WTC11 (cell line): ENCODE measurements at regions not wholly inside any gene's neighbourhood (a gene's known extent, or its start where the extent isn't known, plus 50 kb on each side); places are given as distances from the start of the nearest gene placed in this dataset.

Experiments
- ATAC-seq: fragments of 200-7000 bp; cut with Tn5 transposase; 2 replicates; pipeline ENCODE4 v1.10.0; 2021; ENCODE audit warnings: mild to moderate bottlenecking, moderate library complexity
- CTCF ChIA-PET: fragments of 300-600 bp; sonication (Branson Sonifier 250); formaldehyde crosslinking; loops from one replicate; lab custom pipeline; 2021; ENCODE audit warnings: antibody characterized with exemption; lab: Charles Lee
- POLR2A ChIA-PET: fragments of 350-600 bp; sonication (Branson Sonifier 250); formaldehyde crosslinking; loops from one replicate; lab custom pipeline; 2021; ENCODE audit warnings: antibody characterized with exemption; lab: Charles Lee
- DNase-seq: peaks from one replicate; pipeline ENCODE4 v3.0.0; 2021; ENCODE audit warnings: low spot score
- H3K27ac Mint-ChIP-seq: 2 replicates; pipeline ENCODE4 v1.8.0; 2021; ENCODE audit warnings: mixed read lengths
- H3K27me3 Mint-ChIP-seq: 2 replicates; pipeline ENCODE4 v1.8.0; 2021; ENCODE audit warnings: low read depth, mild to moderate bottlenecking, moderate library complexity, mixed read lengths
- H3K36me3 Mint-ChIP-seq: 2 replicates; pipeline ENCODE4 v1.8.0; 2021; ENCODE audit warnings: mixed read lengths
- H3K4me1 Mint-ChIP-seq: 2 replicates; pipeline ENCODE4 v1.8.0; 2022; ENCODE audit warnings: mixed read lengths
- H3K4me3 Mint-ChIP-seq: 2 replicates; pipeline ENCODE4 v1.8.0; 2021; ENCODE audit warnings: mild to moderate bottlenecking, moderate library complexity, mixed read lengths
- H3K9me3 Mint-ChIP-seq: 2 replicates; pipeline ENCODE4 v1.8.0; 2021; ENCODE audit warnings: mixed read lengths
- ATF2 ChIP-seq: sonication (generic); formaldehyde crosslinking; IDR thresholded peaks from 2 replicates; pipeline ENCODE4 v1.8.1; 2022; ENCODE audit warnings: low read depth, missing genetic modification reagents, borderline replicate concordance
- CREM ChIP-seq: sonication (generic); formaldehyde crosslinking; IDR thresholded peaks from 2 replicates; pipeline ENCODE4 v1.8.1; 2022; ENCODE audit warnings: mild to moderate bottlenecking, missing genetic modification reagents, moderate library complexity
- EMX1 ChIP-seq: fragments of 250-450 bp; sonication (Bioruptor Pico); IDR thresholded peaks from 2 replicates; pipeline ENCODE4 v1.8.0; 2021; ENCODE audit warnings: mild to moderate bottlenecking
- ESRRA ChIP-seq: sonication (generic); formaldehyde crosslinking; IDR thresholded peaks from 2 replicates; pipeline ENCODE4 v1.8.1; 2022; ENCODE audit warnings: mild to moderate bottlenecking, missing genetic modification reagents, borderline replicate concordance
- ETV6 ChIP-seq: sonication (generic); formaldehyde crosslinking; IDR thresholded peaks from 2 replicates; pipeline ENCODE4 v1.8.1; 2022; ENCODE audit warnings: mild to moderate bottlenecking, missing genetic modification reagents
- FOXJ3 ChIP-seq: sonication (generic); formaldehyde crosslinking; IDR thresholded peaks from 2 replicates; pipeline ENCODE4 v1.9.0; 2021; ENCODE audit warnings: missing genetic modification reagents, mild to moderate bottlenecking, borderline replicate concordance
- HMGA2 ChIP-seq: fragments of 250-450 bp; sonication (Bioruptor Pico); IDR thresholded peaks from 2 replicates; pipeline ENCODE4 v1.4.0; 2021; ENCODE audit warnings: mild to moderate bottlenecking, moderate library complexity
- MYBL2 ChIP-seq: sonication (generic); formaldehyde crosslinking; IDR thresholded peaks from 2 replicates; pipeline ENCODE4 v1.8.1; 2023; ENCODE audit warnings: mild to moderate bottlenecking, moderate library complexity, missing genetic modification reagents
- NFE2L1 ChIP-seq: sonication (generic); formaldehyde crosslinking; IDR thresholded peaks from 2 replicates; pipeline ENCODE4 v1.8.1; 2023; ENCODE audit warnings: missing genetic modification reagents
- PRRX2 ChIP-seq: fragments of 250-450 bp; sonication (Bioruptor Pico); IDR thresholded peaks from 2 replicates; pipeline ENCODE4 v1.8.0; 2021; ENCODE audit warnings: mild to moderate bottlenecking
- TCF7 ChIP-seq: sonication (generic); formaldehyde crosslinking; IDR thresholded peaks from 2 replicates; pipeline ENCODE4 v1.8.0; 2022; ENCODE audit warnings: mild to moderate bottlenecking, low read depth, missing genetic modification reagents, moderate library complexity
- TP53 ChIP-seq: sonication (generic); formaldehyde crosslinking; IDR thresholded peaks from 2 replicates; pipeline ENCODE4 v1.8.1; 2023; ENCODE audit warnings: mild to moderate bottlenecking, missing genetic modification reagents
- ZNF138 ChIP-seq: sonication (generic); formaldehyde crosslinking; conservative IDR thresholded peaks from 2 replicates; pipeline ENCODE4 v1.8.1; 2022; ENCODE audit warnings: mild to moderate bottlenecking, moderate library complexity, missing genetic modification reagents
- ZNF232 ChIP-seq: sonication (generic); formaldehyde crosslinking; IDR thresholded peaks from 2 replicates; pipeline ENCODE4 v1.8.0; 2022; ENCODE audit warnings: mild to moderate bottlenecking, missing genetic modification reagents
- TF ChIP-seq, protein P1 (sequence below): fragments of 250-450 bp; sonication (Bioruptor Pico); IDR thresholded peaks from 2 replicates; pipeline ENCODE4 v1.9.0; 2021; ENCODE audit warnings: mild to moderate bottlenecking
- TF ChIP-seq, protein P2 (sequence below): fragments of 200-600 bp; IDR thresholded peaks from 2 replicates; pipeline ENCODE4 v1.8.0; 2022; ENCODE audit warnings: antibody characterized with exemption
- TF ChIP-seq, protein P3 (sequence below): sonication (generic); formaldehyde crosslinking; IDR thresholded peaks from 2 replicates; pipeline ENCODE4 v1.8.0; 2023; ENCODE audit warnings: missing genetic modification reagents, mild to moderate bottlenecking, borderline replicate concordance
- TF ChIP-seq, protein P4 (sequence below): sonication (generic); formaldehyde crosslinking; IDR thresholded peaks from 2 replicates; pipeline ENCODE4 v1.8.0; 2022; ENCODE audit warnings: missing genetic modification reagents
- TF ChIP-seq, protein P5 (sequence below): sonication (generic); formaldehyde crosslinking; IDR thresholded peaks from 2 replicates; pipeline ENCODE4 v1.8.0; 2022; ENCODE audit warnings: mild to moderate bottlenecking, missing genetic modification reagents

GRCh38 chr16:86243571-86244154 lies 266.7 kb upstream of the FOXF1 start (continued):
- TF ChIP-seq HMGA2 (CRISPR knock-in tag) (no peak), MYBL2 (no peak)

GRCh38 chr16:86244158-86244557 lies 266.2 kb upstream of the FOXF1 start:
- DNase-seq (no peak), ATAC-seq (no peak)
- ChIA-PET POLR2A (interaction anchor here (0.7 kb wide), 1 partner anchor 109 kb away, joined by 3 read pairs; no protein-coding TSS in a partner anchor), CTCF (interaction anchor here (0.6 to 3.0 kb wide), 3 partner anchors 8 to 289 kb away, joined by 3 to 33 read pairs (median 5); no protein-coding TSS in a partner anchor)
- TF ChIP-seq ZNF138 (CRISPR knock-in tag): no peak
- TF ChIP-seq FOXJ3 (CRISPR knock-in tag): no peak
- TF ChIP-seq PRRX2 (CRISPR knock-in tag): no peak
- H3K4me3 Mint-ChIP-seq: no peak overlapping the region
- no peak overlapping the region for H3K27ac Mint-ChIP-seq
- H3K4me1 Mint-ChIP-seq: peaks cover 28% of the 10 kb centered on the region
- peaks cover 6% of the 10 kb centered on the region for H3K9me3 Mint-ChIP-seq
- no peaks in the 10 kb centered on the region for H3K36me3 Mint-ChIP-seq
- peaks cover 3% of the 10 kb centered on the region; the same call in 1 of the 2 replicates for H3K27me3 Mint-ChIP-seq

- Mint-ChIP-seq H3K36me3 (no peaks in the 10 kb centered on the region), H3K4me1 (peaks cover 26% of the 10 kb centered on the region), H3K27me3 (peaks cover 3% of the 10 kb centered on the region; the same call in 1 of the 2 replicates), H3K27ac (no peak overlapping the region), H3K9me3 (peaks cover 6% of the 10 kb centered on the region), H3K4me3 (no peak overlapping the region)
- ChIA-PET POLR2A (no interaction called here), CTCF (interaction anchor here (0.6 to 3.0 kb wide), 2 partner anchors 8 to 96 kb away, joined by 3 to 33 read pairs; no protein-coding TSS in a partner anchor)
- DNase-seq: no peak
- ATAC-seq: no peak
- TF ChIP-seq ATF2 (CRISPR knock-in tag) (no peak), NFE2L1 (CRISPR knock-in tag) (no peak), TP53 (CRISPR knock-in tag) (no peak), ESRRA (CRISPR knock-in tag) (no peak), CREM (CRISPR knock-in tag) (no peak), ZNF232 (no peak), EMX1 (CRISPR knock-in tag) (no peak), ETV6 (CRISPR knock-in tag) (no peak), TCF7 (CRISPR knock-in tag) (no peak)
- TF ChIP-seq, protein P1, sequence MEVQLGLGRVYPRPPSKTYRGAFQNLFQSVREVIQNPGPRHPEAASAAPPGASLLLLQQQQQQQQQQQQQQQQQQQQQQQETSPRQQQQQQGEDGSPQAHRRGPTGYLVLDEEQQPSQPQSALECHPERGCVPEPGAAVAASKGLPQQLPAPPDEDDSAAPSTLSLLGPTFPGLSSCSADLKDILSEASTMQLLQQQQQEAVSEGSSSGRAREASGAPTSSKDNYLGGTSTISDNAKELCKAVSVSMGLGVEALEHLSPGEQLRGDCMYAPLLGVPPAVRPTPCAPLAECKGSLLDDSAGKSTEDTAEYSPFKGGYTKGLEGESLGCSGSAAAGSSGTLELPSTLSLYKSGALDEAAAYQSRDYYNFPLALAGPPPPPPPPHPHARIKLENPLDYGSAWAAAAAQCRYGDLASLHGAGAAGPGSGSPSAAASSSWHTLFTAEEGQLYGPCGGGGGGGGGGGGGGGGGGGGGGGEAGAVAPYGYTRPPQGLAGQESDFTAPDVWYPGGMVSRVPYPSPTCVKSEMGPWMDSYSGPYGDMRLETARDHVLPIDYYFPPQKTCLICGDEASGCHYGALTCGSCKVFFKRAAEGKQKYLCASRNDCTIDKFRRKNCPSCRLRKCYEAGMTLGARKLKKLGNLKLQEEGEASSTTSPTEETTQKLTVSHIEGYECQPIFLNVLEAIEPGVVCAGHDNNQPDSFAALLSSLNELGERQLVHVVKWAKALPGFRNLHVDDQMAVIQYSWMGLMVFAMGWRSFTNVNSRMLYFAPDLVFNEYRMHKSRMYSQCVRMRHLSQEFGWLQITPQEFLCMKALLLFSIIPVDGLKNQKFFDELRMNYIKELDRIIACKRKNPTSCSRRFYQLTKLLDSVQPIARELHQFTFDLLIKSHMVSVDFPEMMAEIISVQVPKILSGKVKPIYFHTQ (CRISPR knock-in tag): no peak
- TF ChIP-seq, protein P2, sequence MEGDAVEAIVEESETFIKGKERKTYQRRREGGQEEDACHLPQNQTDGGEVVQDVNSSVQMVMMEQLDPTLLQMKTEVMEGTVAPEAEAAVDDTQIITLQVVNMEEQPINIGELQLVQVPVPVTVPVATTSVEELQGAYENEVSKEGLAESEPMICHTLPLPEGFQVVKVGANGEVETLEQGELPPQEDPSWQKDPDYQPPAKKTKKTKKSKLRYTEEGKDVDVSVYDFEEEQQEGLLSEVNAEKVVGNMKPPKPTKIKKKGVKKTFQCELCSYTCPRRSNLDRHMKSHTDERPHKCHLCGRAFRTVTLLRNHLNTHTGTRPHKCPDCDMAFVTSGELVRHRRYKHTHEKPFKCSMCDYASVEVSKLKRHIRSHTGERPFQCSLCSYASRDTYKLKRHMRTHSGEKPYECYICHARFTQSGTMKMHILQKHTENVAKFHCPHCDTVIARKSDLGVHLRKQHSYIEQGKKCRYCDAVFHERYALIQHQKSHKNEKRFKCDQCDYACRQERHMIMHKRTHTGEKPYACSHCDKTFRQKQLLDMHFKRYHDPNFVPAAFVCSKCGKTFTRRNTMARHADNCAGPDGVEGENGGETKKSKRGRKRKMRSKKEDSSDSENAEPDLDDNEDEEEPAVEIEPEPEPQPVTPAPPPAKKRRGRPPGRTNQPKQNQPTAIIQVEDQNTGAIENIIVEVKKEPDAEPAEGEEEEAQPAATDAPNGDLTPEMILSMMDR: no peak
- TF ChIP-seq, protein P3, sequence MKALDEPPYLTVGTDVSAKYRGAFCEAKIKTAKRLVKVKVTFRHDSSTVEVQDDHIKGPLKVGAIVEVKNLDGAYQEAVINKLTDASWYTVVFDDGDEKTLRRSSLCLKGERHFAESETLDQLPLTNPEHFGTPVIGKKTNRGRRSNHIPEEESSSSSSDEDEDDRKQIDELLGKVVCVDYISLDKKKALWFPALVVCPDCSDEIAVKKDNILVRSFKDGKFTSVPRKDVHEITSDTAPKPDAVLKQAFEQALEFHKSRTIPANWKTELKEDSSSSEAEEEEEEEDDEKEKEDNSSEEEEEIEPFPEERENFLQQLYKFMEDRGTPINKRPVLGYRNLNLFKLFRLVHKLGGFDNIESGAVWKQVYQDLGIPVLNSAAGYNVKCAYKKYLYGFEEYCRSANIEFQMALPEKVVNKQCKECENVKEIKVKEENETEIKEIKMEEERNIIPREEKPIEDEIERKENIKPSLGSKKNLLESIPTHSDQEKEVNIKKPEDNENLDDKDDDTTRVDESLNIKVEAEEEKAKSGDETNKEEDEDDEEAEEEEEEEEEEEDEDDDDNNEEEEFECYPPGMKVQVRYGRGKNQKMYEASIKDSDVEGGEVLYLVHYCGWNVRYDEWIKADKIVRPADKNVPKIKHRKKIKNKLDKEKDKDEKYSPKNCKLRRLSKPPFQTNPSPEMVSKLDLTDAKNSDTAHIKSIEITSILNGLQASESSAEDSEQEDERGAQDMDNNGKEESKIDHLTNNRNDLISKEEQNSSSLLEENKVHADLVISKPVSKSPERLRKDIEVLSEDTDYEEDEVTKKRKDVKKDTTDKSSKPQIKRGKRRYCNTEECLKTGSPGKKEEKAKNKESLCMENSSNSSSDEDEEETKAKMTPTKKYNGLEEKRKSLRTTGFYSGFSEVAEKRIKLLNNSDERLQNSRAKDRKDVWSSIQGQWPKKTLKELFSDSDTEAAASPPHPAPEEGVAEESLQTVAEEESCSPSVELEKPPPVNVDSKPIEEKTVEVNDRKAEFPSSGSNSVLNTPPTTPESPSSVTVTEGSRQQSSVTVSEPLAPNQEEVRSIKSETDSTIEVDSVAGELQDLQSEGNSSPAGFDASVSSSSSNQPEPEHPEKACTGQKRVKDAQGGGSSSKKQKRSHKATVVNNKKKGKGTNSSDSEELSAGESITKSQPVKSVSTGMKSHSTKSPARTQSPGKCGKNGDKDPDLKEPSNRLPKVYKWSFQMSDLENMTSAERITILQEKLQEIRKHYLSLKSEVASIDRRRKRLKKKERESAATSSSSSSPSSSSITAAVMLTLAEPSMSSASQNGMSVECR (CRISPR knock-in tag): no peak
- TF ChIP-seq, protein P4, sequence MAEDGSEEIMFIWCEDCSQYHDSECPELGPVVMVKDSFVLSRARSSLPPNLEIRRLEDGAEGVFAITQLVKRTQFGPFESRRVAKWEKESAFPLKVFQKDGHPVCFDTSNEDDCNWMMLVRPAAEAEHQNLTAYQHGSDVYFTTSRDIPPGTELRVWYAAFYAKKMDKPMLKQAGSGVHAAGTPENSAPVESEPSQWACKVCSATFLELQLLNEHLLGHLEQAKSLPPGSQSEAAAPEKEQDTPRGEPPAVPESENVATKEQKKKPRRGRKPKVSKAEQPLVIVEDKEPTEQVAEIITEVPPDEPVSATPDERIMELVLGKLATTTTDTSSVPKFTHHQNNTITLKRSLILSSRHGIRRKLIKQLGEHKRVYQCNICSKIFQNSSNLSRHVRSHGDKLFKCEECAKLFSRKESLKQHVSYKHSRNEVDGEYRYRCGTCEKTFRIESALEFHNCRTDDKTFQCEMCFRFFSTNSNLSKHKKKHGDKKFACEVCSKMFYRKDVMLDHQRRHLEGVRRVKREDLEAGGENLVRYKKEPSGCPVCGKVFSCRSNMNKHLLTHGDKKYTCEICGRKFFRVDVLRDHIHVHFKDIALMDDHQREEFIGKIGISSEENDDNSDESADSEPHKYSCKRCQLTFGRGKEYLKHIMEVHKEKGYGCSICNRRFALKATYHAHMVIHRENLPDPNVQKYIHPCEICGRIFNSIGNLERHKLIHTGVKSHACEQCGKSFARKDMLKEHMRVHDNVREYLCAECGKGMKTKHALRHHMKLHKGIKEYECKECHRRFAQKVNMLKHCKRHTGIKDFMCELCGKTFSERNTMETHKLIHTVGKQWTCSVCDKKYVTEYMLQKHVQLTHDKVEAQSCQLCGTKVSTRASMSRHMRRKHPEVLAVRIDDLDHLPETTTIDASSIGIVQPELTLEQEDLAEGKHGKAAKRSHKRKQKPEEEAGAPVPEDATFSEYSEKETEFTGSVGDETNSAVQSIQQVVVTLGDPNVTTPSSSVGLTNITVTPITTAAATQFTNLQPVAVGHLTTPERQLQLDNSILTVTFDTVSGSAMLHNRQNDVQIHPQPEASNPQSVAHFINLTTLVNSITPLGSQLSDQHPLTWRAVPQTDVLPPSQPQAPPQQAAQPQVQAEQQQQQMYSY (CRISPR knock-in tag): no peak
- TF ChIP-seq, protein P5, sequence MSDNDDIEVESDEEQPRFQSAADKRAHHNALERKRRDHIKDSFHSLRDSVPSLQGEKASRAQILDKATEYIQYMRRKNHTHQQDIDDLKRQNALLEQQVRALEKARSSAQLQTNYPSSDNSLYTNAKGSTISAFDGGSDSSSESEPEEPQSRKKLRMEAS (CRISPR knock-in tag): no peak
These were observed 265.4 kb upstream of the FOXF1 start for GRCh38 chr16:86244936-86245335.
